Breast epithelium (tissue), 3 donors: ENCODE measurements at regions not wholly inside any gene's neighbourhood (a gene's known extent, or its start where the extent isn't known, plus 50 kb on each side); places are given as distances from the start of the nearest gene placed in this dataset.

Experiments
- CTCF ChIP-seq, 3 donors: fragments of 450-650 bp; IDR thresholded peaks; one replicate each; pipeline ENCODE4 v1.5.1; 2016 to 2017; ENCODE audit warnings: antibody characterized with exemption in 3 of 3, mild to moderate bottlenecking in 3 of 3, moderate library complexity in 3 of 3
- POLR2A ChIP-seq: fragments of 450-650 bp; IDR thresholded peaks from one replicate; pipeline ENCODE4 v1.6.1; 2016; ENCODE audit warnings: antibody characterized with exemption, mild to moderate bottlenecking, moderate library complexity

GRCh38 chr6:140124498-140124897, 750.0 kb upstream of the CITED2 start:
- no peak for TF ChIP-seq CTCF (IDR thresholded peaks at IDR 0.05)
- no peak for TF ChIP-seq POLR2A
